Upper lobe of left lung (tissue), 6 donors: ENCODE measurements at regions not wholly inside any gene's neighbourhood (a gene's known extent, or its start where the extent isn't known, plus 50 kb on each side); places are given as distances from the start of the nearest gene placed in this dataset.

Experiments
- ATAC-seq, 2 donors: fragments of 200-7000 bp; cut with Tn5 transposase; one replicate each; pipeline ENCODE4 v1.9.1; 2022; ENCODE audit warnings: mild to moderate bottlenecking in 2 of 2, moderate library complexity in 2 of 2; ENCODE audit not compliant: low FRiP score in 2 of 2
- DNase-seq, 2 donors: peaks; one replicate each; pipeline ENCODE4 v3.0.0-alpha.2; 2019 to 2020
- H3K27ac ChIP-seq, 4 donors: fragments of 200-600 bp; sonication (generic); one replicate each; pipeline ENCODE4 v1.5.1; 2016 to 2019
- H3K27me3 ChIP-seq, 4 donors: fragments of 200-600 bp; sonication (generic); one replicate each; pipeline ENCODE4 v1.5.1; 2017 to 2019
- H3K36me3 ChIP-seq, 4 donors: fragments of 200-600 bp; sonication (generic); one replicate each; pipeline ENCODE4 v1.5.1; 2016 to 2019
- H3K4me1 ChIP-seq, 4 donors: fragments of 200-600 bp; sonication (generic); one replicate each; pipeline ENCODE4 v1.5.1; 2018 to 2019
- H3K4me3 ChIP-seq, 4 donors: fragments of 200-600 bp; sonication (generic); one replicate each; pipeline ENCODE4 v1.5.1; 2017 to 2019; ENCODE audit warnings: mild to moderate bottlenecking in 2 of 4, moderate library complexity in 1 of 4
- H3K9me3 ChIP-seq, 4 donors: fragments of 200-600 bp; sonication (generic); one replicate each; pipeline ENCODE4 v1.5.1; 2018 to 2019
- EP300 ChIP-seq, 4 donors: sonication (generic); formaldehyde crosslinking; IDR thresholded peaks; one replicate each; pipeline ENCODE4 v1.5.1; 2017; ENCODE audit warnings: antibody characterized with exemption in 4 of 4, control low read depth in 2 of 4
- POLR2A ChIP-seq, 4 donors: fragments of 450-650 bp; IDR thresholded peaks; one replicate each; pipeline ENCODE4 v1.5.1; 2016 to 2017; ENCODE audit warnings: antibody characterized with exemption in 4 of 4, mild to moderate bottlenecking in 2 of 4
- POLR2AphosphoS5 ChIP-seq, 2 donors: sonication (generic); formaldehyde crosslinking; IDR thresholded peaks; one replicate each; pipeline ENCODE4 v1.5.1; 2017; ENCODE audit warnings: antibody characterized with exemption in 2 of 2
- WGBS, 2 donors: methylation state at CpG; one replicate each; pipeline ENCODE4 v1.1.5; 2017 to 2018; 5-methylcytosine and 5-hydroxymethylcytosine counted together
- TF ChIP-seq, protein P1 (sequence below), 6 experiments: fragments of 450-650 bp in 4 of 6; fragments of 200-600 bp in 2 of 6; sonication (generic) in 2 of 6; IDR thresholded peaks; one replicate each; pipeline ENCODE4 v1.5.1; 2016 to 2019; ENCODE audit warnings: antibody characterized with exemption in 6 of 6
- donor health status: DM: no; HTN: no; CAD: no; lungs with moderate emphysema.
- donor health status: DM: no; HTN: yes; CAD: no; lungs with severe emphysema.

DNA sequence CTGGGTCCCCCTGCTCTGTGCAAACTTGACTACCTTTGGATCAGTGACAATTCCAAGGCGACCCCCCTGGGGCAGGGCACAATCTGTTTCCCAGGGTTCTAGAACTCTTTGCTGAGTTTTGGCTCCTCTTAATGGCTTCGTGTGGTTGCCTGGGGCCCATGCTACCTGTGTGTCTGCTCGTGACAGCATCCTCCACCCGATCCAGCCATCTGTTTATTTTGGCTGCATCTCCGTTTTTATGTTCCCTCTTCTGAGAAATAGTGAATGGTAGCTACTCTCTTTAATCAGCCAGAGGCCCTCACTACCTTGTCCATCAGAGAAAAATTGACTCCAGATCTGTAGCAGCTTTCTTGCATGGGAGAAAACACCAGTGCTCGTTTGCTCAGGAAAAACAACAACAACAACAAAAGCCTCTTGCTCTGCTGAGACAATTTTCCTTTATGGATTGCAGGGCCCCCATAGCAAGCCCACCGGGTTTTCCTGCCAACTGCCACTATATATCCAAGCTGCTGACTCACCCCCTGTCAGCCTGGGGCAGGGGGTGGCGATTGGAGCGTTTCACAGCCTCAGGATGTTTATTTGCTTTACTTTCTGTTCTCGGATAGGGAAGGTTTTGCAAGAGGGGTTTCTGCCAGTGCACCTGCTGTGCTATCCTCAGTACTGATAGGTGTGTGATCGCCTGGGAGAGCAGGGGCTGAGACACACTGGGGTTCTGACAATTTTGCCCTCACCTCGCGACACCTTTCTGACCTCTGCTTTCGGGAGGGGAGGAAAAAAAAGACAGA is 607.8 kb downstream of the BNC2 start:
- ATAC-seq = no peak
- H3K4me3 ChIP-seq = no peak overlapping the region
- no peaks in the 10 kb centered on the region for H3K27me3 ChIP-seq
- peaks cover 0 to 5% (median 0%) of the 10 kb centered on the region in 4 donors for H3K4me1 ChIP-seq
- WGBS, 2 donors = 54% methylated on average over 14 of the region's 14 CpGs
- TF ChIP-seq EP300 (IDR thresholded peaks at IDR 0.05) (no peak), POLR2A (IDR thresholded peaks at IDR 0.05) (no peak), POLR2AphosphoS5 (IDR thresholded peaks at IDR 0.05) (no peak)
- TF ChIP-seq, protein P1, sequence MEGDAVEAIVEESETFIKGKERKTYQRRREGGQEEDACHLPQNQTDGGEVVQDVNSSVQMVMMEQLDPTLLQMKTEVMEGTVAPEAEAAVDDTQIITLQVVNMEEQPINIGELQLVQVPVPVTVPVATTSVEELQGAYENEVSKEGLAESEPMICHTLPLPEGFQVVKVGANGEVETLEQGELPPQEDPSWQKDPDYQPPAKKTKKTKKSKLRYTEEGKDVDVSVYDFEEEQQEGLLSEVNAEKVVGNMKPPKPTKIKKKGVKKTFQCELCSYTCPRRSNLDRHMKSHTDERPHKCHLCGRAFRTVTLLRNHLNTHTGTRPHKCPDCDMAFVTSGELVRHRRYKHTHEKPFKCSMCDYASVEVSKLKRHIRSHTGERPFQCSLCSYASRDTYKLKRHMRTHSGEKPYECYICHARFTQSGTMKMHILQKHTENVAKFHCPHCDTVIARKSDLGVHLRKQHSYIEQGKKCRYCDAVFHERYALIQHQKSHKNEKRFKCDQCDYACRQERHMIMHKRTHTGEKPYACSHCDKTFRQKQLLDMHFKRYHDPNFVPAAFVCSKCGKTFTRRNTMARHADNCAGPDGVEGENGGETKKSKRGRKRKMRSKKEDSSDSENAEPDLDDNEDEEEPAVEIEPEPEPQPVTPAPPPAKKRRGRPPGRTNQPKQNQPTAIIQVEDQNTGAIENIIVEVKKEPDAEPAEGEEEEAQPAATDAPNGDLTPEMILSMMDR (IDR thresholded peaks at IDR 0.05) = no peak
- no peaks in the 10 kb centered on the region for H3K36me3 ChIP-seq
- no peaks in the 10 kb centered on the region for H3K9me3 ChIP-seq
- DNase-seq = no peak
- no peak overlapping the region for H3K27ac ChIP-seq

DNA sequence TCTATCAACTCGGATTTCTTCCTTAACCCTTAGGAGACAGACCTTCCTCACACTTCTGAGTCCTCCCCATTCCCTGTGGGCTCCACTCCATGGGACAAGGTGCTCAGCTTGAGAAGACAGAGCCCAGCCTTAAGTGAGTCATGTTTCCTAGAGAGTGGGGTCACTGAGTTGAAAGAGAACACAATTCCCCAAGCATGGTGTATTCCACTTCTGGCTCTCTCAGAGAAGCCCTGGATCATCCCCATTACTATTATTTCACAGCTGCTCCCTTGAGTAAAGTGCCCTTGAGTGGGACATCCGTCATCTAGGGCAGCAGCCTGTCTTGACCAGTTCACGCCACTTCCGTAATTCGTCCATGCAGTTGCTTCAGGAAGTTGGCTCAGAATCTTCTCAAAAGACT is 604.8 kb downstream of the BNC2 start:
- H3K27ac ChIP-seq = no peak overlapping the region
- H3K4me3 ChIP-seq = no peak overlapping the region
- WGBS, 2 donors = 91 to 93% methylated on average over 5 of the region's 5 CpGs
- DNase-seq (no peak), ATAC-seq (no peak)
- no peaks in the 10 kb centered on the region for H3K27me3 ChIP-seq
- peaks cover 0 to 5% (median 2%) of the 10 kb centered on the region in 4 donors for H3K4me1 ChIP-seq
- TF ChIP-seq EP300 (IDR thresholded peaks at IDR 0.05) = no peak
- TF ChIP-seq POLR2A (IDR thresholded peaks at IDR 0.05) = no peak
- TF ChIP-seq POLR2AphosphoS5 (IDR thresholded peaks at IDR 0.05) = no peak
- TF ChIP-seq, protein P1 (IDR thresholded peaks at IDR 0.05) = no peak
- H3K9me3 ChIP-seq = no peaks in the 10 kb centered on the region
- H3K36me3 ChIP-seq = no peaks in the 10 kb centered on the region

DNA sequence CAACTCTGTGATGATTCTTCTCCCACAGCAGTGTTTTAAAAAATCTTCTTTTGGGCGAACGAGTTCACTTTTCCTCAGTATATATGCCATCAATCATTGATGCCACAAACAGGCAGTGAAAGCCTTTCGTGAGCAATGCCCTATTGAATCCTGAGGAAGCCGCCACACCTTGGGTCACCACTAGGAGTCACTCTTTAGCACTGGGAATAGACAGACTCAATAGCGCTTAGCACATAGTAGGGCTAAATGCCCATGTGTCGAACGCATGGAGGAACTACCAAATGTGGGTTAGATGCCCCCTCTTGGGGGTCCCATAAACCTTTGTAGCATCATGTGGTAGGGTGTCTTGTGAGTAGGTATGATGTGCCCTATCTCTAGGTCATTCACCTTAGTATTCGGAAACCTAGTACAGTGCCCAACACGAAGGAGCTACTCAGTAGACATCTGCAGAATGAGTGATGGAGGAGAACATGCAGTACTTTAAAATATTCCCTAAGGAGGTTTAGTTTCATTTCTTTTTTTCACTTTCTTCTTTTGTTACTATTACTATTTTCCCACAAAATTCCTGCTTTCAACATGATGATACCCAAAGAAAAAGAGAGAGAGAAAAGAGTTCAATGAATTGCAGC is 603.7 kb downstream of the BNC2 start:
- Histone ChIP-seq H3K27ac (peak overlapping the region in 1 of 4 donors; percentile 55), H3K27me3 (no peaks in the 10 kb centered on the region), H3K36me3 (no peaks in the 10 kb centered on the region), H3K4me1 (peaks cover 0 to 5% (median 2%) of the 10 kb centered on the region in 4 donors), H3K4me3 (peak overlapping the region in 3 of 4 donors; percentile 28 to 47 (median 42)), H3K9me3 (no peaks in the 10 kb centered on the region)
- ATAC-seq = no peak
- WGBS, 2 donors = 82 to 90% methylated on average over 8 to 9 of the region's 9 CpGs
- no peak for DNase-seq
- TF ChIP-seq, protein P1 (IDR thresholded peaks at IDR 0.05) = peak in 5 of 6 experiments; percentile 28 to 42 (median 33)
- TF ChIP-seq POLR2AphosphoS5 (IDR thresholded peaks at IDR 0.05) (no peak), EP300 (IDR thresholded peaks at IDR 0.05) (no peak), POLR2A (IDR thresholded peaks at IDR 0.05) (no peak)

DNA sequence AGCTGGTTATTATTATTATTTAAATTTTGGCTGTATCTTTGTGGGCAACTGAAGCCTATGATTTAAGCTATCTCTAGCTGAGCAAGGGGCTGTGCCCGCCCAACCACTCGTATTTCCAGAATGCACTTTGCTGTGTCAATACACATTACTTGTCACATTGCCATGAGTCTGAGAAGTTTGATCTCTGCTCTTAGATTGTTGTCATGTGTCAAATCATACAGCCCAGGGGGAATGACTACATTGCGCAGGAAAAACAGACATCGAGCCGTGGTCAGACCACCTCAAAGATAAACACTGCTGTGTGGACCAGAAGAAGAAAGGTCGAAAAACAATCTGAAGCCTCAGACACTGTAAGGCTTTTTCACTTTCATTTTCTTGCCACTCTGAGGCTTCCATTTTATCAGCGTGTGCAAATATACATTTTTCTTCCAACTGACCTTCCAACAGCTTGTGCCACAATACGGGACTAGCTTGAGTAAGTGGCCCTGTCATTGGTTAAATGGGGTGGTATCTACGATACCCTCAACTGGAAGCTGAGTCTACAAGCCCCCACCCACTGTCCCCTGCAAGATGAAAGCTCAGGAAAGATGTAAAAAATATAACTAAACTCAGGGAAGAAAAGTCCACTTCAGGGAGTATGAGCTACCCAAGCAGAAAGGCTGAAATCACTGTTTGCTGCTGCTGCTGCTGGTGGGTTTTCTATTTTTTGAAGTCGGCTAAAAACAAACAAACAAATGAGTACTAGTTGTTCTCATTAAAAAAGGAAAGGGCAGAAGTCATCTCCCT is 603.0 kb downstream of the BNC2 start:
- peak in 1 of 2 donors; percentile 68 for ATAC-seq
- Histone ChIP-seq H3K27ac (peak overlapping the region in 3 of 4 donors; percentile 37 to 55 (median 48)), H3K9me3 (no peaks in the 10 kb centered on the region), H3K27me3 (no peaks in the 10 kb centered on the region), H3K4me3 (peak overlapping the region in 3 of 4 donors; percentile 28 to 47 (median 42)), H3K4me1 (peaks cover 0 to 5% (median 2%) of the 10 kb centered on the region in 4 donors), H3K36me3 (no peaks in the 10 kb centered on the region)
- TF ChIP-seq EP300 (IDR thresholded peaks at IDR 0.05) (no peak), POLR2AphosphoS5 (IDR thresholded peaks at IDR 0.05) (no peak), POLR2A (IDR thresholded peaks at IDR 0.05) (no peak)
- TF ChIP-seq, protein P1 (IDR thresholded peaks at IDR 0.05) = no peak
- 35 to 40% methylated on average over 10 of the region's 10 CpGs for WGBS, 2 donors
- peak in 1 of 2 donors; percentile 39 for DNase-seq
